HepG2 (cell line): ENCODE measurements at regions not wholly inside any gene's neighbourhood (a gene's known extent, or its start where the extent isn't known, plus 50 kb on each side); places are given as distances from the start of the nearest gene placed in this dataset.

Experiments
- CHD2 ChIP-seq: IDR thresholded peaks from 2 replicates; pipeline ENCODE4 v1.6.1; 2011; ENCODE audit warnings: low read depth, low read length, improper control_type of control experiment
- FOXM1 ChIP-seq: sonication (generic); formaldehyde crosslinking; IDR thresholded peaks from 2 replicates; pipeline ENCODE4 v1.5.0; 2020; ENCODE audit warnings: missing genetic modification reagents
- GZF1 ChIP-seq: sonication (generic); formaldehyde crosslinking; IDR thresholded peaks from 2 replicates; pipeline ENCODE4 v1.5.1; 2020; ENCODE audit warnings: mild to moderate bottlenecking, missing genetic modification reagents
- KLF16 ChIP-seq, 2 experiments: sonication (generic) in 1 of 2; formaldehyde crosslinking in 1 of 2; IDR thresholded peaks; 2 replicates each; pipeline versions ENCODE4 v1.6.1 to v1.8.0; 2016 to 2023; ENCODE audit warnings: missing genetic modification reagents in 2 of 2, missing compliant biosample characterization in 1 of 2
- NR3C1 ChIP-seq: sonication (generic); formaldehyde crosslinking; IDR thresholded peaks from 2 replicates; pipeline ENCODE4 v1.4.0; 2020; ENCODE audit warnings: missing genetic modification reagents
- RAD21 ChIP-seq: fragments of 450-650 bp; formaldehyde crosslinking; IDR thresholded peaks from 2 replicates; pipeline ENCODE4 v1.5.0; 2020; ENCODE audit warnings: mild to moderate bottlenecking
- SIN3A ChIP-seq: IDR thresholded peaks from 2 replicates; pipeline ENCODE4 v1.6.1; 2011; ENCODE audit warnings: low read depth, mild to moderate bottlenecking, control low read depth, low read length, borderline replicate concordance
- SP1 ChIP-seq, 2 experiments: fragments of 450-650 bp in 1 of 2; sonication (generic) in 1 of 2; formaldehyde crosslinking in 1 of 2; IDR thresholded peaks; 2 replicates each; pipeline versions ENCODE4 v1.4.0 to v1.6.1; 2016 to 2020; ENCODE audit warnings: missing genetic modification reagents in 1 of 2
- TAF1 ChIP-seq: sonication (generic); formaldehyde crosslinking; IDR thresholded peaks from 2 replicates; pipeline ENCODE4 v1.4.0; 2020; ENCODE audit warnings: missing genetic modification reagents
- ZNF274 ChIP-seq: sonication (generic); formaldehyde crosslinking; IDR thresholded peaks from 2 replicates; pipeline ENCODE4 v1.5.1; 2020; ENCODE audit warnings: mild to moderate bottlenecking, missing genetic modification reagents
- TF ChIP-seq, protein P1 (sequence below): IDR thresholded peaks from 2 replicates; pipeline ENCODE4 v1.6.1; 2016; ENCODE audit warnings: missing genetic modification reagents, missing compliant biosample characterization
- TF ChIP-seq, protein P2 (sequence below): sonication (generic); formaldehyde crosslinking; conservative IDR thresholded peaks from 2 replicates; pipeline ENCODE4 v1.4.0; 2020; ENCODE audit warnings: missing genetic modification reagents
- TF ChIP-seq, protein P3 (sequence below): sonication (generic); formaldehyde crosslinking; IDR thresholded peaks from 2 replicates; pipeline ENCODE4 v1.4.0; 2020; ENCODE audit warnings: missing genetic modification reagents, mild to moderate bottlenecking, borderline replicate concordance
- TF ChIP-seq, protein P4 (sequence below): sonication (generic); formaldehyde crosslinking; IDR thresholded peaks from 2 replicates; pipeline ENCODE4 v1.8.0; 2022; ENCODE audit warnings: missing genetic modification reagents, low read depth, mild to moderate bottlenecking, borderline replicate concordance

DNA sequence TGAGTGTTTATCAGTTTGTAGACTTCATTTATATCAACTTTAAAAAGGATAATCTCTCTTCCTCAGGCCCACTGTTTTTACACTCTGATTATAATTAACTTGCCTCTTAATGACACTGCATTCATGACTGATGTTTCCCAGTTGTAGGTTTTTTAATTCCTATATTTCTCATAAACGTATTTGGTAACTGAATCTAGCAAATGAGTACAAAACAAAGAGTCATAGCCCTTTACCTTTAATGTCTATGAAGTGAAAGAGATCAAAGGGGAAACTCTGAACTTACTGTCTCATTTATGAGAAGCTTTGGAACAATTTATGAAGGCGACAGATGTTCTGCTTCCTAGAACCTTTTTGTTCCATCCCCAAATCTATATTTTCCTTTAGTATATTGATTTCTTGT is 56.6 kb upstream of the ABCA1 start:
- TF ChIP-seq RAD21 (CRISPR knock-in tag), result no peak
- no peak for TF ChIP-seq FOXM1 (CRISPR knock-in tag)
- TF ChIP-seq SP1 (IDR thresholded peaks at IDR 0.05), result no peak
- no peak for TF ChIP-seq SP1 (CRISPR knock-in tag; IDR thresholded peaks at IDR 0.05)
- no peak for TF ChIP-seq NR3C1
- TF ChIP-seq, protein P1, sequence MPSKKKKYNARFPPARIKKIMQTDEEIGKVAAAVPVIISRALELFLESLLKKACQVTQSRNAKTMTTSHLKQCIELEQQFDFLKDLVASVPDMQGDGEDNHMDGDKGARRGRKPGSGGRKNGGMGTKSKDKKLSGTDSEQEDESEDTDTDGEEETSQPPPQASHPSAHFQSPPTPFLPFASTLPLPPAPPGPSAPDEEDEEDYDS, result no peak
- TF ChIP-seq, protein P2, sequence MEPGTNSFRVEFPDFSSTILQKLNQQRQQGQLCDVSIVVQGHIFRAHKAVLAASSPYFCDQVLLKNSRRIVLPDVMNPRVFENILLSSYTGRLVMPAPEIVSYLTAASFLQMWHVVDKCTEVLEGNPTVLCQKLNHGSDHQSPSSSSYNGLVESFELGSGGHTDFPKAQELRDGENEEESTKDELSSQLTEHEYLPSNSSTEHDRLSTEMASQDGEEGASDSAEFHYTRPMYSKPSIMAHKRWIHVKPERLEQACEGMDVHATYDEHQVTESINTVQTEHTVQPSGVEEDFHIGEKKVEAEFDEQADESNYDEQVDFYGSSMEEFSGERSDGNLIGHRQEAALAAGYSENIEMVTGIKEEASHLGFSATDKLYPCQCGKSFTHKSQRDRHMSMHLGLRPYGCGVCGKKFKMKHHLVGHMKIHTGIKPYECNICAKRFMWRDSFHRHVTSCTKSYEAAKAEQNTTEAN (CRISPR knock-in tag), result no peak
- no peak for TF ChIP-seq SIN3A
- TF ChIP-seq ZNF274 (CRISPR knock-in tag), result no peak
- TF ChIP-seq KLF16 (CRISPR knock-in tag; IDR thresholded peaks at IDR 0.05), result no peak
- TF ChIP-seq CHD2, result no peak
- no peak for TF ChIP-seq GZF1 (CRISPR knock-in tag)
- TF ChIP-seq, protein P3, sequence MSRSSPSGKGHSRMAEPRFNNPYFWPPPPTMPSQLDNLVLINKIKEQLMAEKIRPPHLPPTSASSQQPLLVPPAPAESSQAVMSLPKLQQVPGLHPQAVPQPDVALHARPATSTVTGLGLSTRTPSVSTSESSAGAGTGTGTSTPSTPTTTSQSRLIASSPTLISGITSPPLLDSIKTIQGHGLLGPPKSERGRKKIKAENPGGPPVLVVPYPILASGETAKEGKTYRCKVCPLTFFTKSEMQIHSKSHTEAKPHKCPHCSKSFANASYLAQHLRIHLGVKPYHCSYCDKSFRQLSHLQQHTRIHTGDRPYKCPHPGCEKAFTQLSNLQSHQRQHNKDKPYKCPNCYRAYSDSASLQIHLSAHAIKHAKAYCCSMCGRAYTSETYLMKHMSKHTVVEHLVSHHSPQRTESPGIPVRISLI (CRISPR knock-in tag), result no peak
- TF ChIP-seq, protein P4, sequence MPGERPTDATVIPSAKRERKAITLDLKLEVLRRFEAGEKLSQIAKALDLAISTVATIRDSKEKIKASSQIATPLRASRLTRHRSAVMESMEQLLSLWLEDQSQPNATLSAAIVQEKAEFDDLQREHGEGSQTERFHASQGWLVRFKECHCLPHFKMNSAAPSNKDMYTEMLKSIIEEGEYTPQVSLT, result no peak
- no peak for TF ChIP-seq TAF1 (CRISPR knock-in tag)
